GM10266 (cell line): ENCODE measurements at regions not wholly inside any gene's neighbourhood (a gene's known extent, or its start where the extent isn't known, plus 50 kb on each side); places are given as distances from the start of the nearest gene placed in this dataset.

Experiments
- DNase-seq: peaks from one replicate; pipeline ENCODE4 v3.0.0; 2012; ENCODE audit errors: extremely low spot score
- TF ChIP-seq, protein P1 (sequence below): IDR thresholded peaks from 2 replicates; pipeline ENCODE4 v1.5.1; 2012; ENCODE audit warnings: mild to moderate bottlenecking, low read depth; ENCODE audit not compliant: control insufficient read depth, insufficient read depth; ENCODE audit errors: missing control alignments

DNA sequence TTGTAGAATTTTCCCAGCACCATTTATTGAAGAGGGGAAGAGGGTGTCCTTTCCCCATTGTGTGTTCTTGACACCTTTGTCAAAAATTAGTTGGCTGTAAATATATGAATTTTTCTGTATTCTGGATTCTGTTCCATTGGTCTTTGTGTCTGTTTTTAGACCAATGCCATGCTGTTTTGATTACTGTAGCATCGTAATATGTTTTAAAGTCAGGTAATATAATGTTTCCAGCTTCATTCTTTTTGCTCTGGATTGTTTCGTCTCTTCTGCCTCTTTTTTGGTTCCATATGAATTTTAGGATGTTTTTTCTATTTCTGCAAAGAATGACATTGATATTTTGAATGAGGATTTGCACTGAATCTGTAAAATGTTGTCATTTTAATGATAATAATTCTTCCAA, 331.9 kb upstream of the RGS6 start:
- TF ChIP-seq, protein P1, sequence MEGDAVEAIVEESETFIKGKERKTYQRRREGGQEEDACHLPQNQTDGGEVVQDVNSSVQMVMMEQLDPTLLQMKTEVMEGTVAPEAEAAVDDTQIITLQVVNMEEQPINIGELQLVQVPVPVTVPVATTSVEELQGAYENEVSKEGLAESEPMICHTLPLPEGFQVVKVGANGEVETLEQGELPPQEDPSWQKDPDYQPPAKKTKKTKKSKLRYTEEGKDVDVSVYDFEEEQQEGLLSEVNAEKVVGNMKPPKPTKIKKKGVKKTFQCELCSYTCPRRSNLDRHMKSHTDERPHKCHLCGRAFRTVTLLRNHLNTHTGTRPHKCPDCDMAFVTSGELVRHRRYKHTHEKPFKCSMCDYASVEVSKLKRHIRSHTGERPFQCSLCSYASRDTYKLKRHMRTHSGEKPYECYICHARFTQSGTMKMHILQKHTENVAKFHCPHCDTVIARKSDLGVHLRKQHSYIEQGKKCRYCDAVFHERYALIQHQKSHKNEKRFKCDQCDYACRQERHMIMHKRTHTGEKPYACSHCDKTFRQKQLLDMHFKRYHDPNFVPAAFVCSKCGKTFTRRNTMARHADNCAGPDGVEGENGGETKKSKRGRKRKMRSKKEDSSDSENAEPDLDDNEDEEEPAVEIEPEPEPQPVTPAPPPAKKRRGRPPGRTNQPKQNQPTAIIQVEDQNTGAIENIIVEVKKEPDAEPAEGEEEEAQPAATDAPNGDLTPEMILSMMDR: no peak
- DNase-seq: no peak

DNA sequence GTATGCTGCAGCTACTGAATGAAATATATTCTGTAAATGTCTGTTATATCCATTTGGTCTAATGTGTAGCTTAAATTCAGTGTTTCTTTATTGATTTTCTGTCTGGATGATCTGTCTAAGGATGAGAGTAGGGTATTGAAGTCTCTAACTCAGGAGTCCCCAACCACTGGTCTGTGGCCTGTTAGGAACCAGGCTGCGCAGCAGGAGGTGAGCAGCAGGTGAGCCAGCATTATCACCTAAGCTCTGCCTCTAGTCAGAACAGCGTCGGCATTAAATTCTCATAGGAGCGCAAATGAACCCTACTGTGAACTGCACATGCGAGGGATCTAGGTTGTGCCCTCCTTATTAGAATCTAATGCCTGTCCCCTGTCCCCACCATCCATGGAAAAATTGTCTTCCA, 329.7 kb upstream of the RGS6 start:
- DNase-seq: no peak
- TF ChIP-seq, protein P1: no peak

DNA sequence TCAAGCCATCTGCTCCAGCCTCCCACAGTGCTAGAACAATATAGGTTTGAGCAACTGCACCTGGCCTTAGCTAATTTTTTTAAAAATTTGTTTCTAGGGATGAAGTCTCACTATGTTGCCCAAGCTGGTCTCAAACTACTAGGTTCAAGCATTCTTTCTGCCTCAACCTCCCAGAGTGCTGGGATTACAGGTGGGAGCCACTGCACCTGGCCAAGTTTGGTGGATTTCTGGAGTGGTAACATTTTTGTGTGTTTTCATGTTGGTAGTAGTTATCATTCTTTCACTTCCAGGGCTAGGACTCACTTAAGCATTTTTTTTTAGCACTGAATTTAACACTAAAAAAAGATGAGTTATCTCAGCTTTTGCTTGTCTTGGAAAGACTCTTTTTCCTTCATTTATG, 328.0 kb upstream of the RGS6 start:
- DNase-seq: no peak
- TF ChIP-seq, protein P1: no peak

DNA sequence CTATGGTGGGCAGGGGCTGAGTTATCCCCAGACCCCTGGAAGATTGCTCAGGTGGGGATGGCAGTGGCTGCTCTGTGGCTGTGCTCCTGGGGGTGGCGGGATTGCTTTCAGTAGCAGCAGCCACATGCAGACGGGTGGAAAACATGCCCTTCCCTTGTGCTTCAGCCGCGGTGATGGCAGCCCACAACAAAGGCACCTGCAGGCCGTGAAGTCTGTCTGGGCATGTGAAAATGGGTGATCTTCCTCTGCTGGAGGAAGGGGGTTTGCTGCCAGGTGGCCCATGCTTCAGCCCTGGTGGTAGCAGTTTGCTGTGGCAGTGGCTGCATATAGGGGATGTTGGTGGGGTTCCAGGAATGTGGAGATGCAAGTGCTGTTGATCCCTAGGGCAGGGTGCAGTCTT, 326.2 kb upstream of the RGS6 start:
- no peak for DNase-seq
- TF ChIP-seq, protein P1: no peak

DNA sequence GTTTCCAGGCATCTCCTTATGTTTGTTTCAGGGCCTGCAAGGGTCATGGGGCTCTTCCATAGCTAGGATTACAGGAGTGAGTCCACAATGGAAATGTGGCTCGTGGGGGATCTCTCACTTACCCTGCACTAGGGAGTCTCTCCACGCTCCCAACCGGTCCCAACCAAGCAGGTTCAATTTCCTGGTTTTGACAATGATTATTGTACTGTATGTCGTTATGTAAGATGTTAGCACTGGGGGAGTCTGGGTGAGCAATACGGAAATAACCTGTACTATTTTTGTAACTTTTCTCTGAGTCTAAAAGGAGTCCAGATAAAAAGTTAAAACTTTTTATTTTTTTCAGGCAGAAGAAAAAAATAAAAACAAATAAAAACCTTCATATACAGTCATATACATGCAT, 325.7 kb upstream of the RGS6 start:
- DNase-seq: no peak
- TF ChIP-seq, protein P1: no peak

DNA sequence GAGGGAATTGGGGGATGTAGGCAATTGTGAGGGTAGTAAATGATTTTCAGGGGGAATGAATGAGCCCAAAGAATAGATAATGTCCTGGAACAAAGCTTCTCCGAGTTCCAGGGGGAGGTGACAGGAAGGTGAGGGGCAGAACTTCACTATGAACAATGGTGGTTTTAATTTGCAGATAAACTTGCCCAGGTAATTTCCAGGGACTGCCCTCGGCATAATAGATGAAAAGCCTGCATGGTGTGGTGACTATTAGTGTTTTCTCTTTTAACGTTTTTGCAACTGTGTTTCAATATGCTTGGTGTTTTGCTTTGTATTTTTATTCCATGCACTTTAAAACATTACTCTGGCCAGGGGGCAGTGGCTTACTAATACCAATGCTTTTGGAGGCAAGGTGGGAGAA, 325.2 kb upstream of the RGS6 start:
- no peak for DNase-seq

DNA sequence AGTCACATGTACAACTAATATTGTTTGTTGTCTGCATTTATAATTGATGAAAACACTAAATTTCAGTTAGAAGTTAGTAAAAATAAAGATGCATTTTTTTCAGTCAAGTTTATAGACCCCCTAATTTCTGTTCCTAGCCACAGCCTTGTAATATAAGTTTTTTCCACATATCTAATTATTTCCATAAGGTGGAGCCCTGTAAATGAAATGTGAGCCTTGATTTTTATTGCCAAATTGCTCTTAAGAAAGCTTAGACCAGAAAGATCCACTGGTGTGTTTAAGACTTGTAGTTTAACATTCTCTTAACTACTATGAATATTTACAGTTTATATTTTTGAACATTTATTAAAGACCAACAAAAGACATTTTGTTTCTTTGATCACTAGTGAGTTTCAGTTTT, 322.1 kb upstream of the RGS6 start:
- TF ChIP-seq, protein P1: no peak
- DNase-seq: no peak

More for the DNA sequence above, 325.2 kb upstream of the RGS6 start:
- TF ChIP-seq, protein P1: no peak

DNA sequence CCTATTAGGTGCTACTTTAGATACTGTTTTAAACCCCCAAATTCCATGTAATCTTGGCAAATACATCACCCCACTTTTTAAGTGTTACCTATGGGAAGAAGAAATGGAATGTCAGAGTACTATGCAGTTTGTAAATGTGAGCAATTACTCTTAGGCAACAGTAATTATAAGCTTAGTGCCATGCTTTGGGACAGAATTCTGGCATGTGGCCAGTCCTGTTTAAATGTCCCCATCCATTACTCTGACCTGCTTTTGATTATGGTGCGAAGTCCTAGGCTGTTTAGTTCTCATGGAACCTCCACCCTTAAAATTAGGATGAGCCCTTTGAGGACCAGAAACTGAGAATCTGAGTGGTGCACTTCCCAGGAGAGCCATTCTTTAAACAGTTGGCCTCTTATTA, 321.4 kb upstream of the RGS6 start:
- TF ChIP-seq, protein P1: no peak
- DNase-seq: no peak
